ENCODE measurements at regions not wholly inside any gene's neighbourhood (a gene's known extent, or its start where the extent isn't known, plus 50 kb on each side); places are given as distances from the start of the nearest gene placed in this dataset.

GRCh38 chr6:8825726-8826125 lies 390.4 kb upstream of the SLC35B3 start:
- TF ChIP-seq POLR2A (IDR thresholded peaks at IDR 0.05; ENCODE audit: low read depth, low read length) (no peak), CTCF (conservative IDR thresholded peaks at IDR 0.05; ENCODE audit: low read depth, low read length) (no peak), MAFK (IDR thresholded peaks at IDR 0.05; ENCODE audit: low read depth, low read length) (no peak)
